ENCODE measurements at regions not wholly inside any gene's neighbourhood (a gene's known extent, or its start where the extent isn't known, plus 50 kb on each side); places are given as distances from the start of the nearest gene placed in this dataset.

GRCh38 chr1:30378003-30378596, 345.3 kb downstream of the MATN1 start:
- Histone ChIP-seq H3K27me3 (ENCODE audit: low read depth, low read length) (peaks cover 12% of the 10 kb centered on the region), H3K4me1 (ENCODE audit: control insufficient read depth in 1 of 2, insufficient read depth in 2 of 2, low read length in 2 of 2) (peaks cover 0 to 12% of the 10 kb centered on the region in 2 donors), H3K27ac (ENCODE audit: low read length) (no peak overlapping the region), H3K9me3 (ENCODE audit: control insufficient read depth in 1 of 2, low read length in 2 of 2) (no peaks in the 10 kb centered on the region), H3K36me3 (ENCODE audit: control insufficient read depth in 1 of 2, insufficient read depth in 2 of 2, low read length in 2 of 2) (no peaks in the 10 kb centered on the region), H3K4me3 (ENCODE audit: low read depth in 1 of 2, low read length in 2 of 2) (no peak overlapping the region)

- no peak overlapping the region for H3K4me3 ChIP-seq (ENCODE audit: low read depth in 1 of 2, low read length in 2 of 2)
- H3K36me3 ChIP-seq (ENCODE audit: control insufficient read depth in 1 of 2, insufficient read depth in 2 of 2, low read length in 2 of 2): no peaks in the 10 kb centered on the region
- H3K27me3 ChIP-seq (ENCODE audit: low read depth, low read length): peaks cover 12% of the 10 kb centered on the region
- H3K27ac ChIP-seq (ENCODE audit: low read length): no peak overlapping the region
- H3K4me1 ChIP-seq (ENCODE audit: control insufficient read depth in 1 of 2, insufficient read depth in 2 of 2, low read length in 2 of 2): peaks cover 0 to 12% of the 10 kb centered on the region in 2 donors
- no peaks in the 10 kb centered on the region for H3K9me3 ChIP-seq (ENCODE audit: control insufficient read depth in 1 of 2, low read length in 2 of 2)
These were observed 346.0 kb downstream of the MATN1 start for GRCh38 chr1:30377230-30378002.

GRCh38 chr1:30376054-30376697, 347.2 kb downstream of the MATN1 start:
- no peak overlapping the region for H3K27ac ChIP-seq (ENCODE audit: low read length)
- peaks cover 0 to 12% of the 10 kb centered on the region in 2 donors for H3K4me1 ChIP-seq (ENCODE audit: control insufficient read depth in 1 of 2, insufficient read depth in 2 of 2, low read length in 2 of 2)
- no peaks in the 10 kb centered on the region for H3K9me3 ChIP-seq (ENCODE audit: control insufficient read depth in 1 of 2, low read length in 2 of 2)
- no peak overlapping the region for H3K4me3 ChIP-seq (ENCODE audit: low read depth in 1 of 2, low read length in 2 of 2)
- H3K36me3 ChIP-seq (ENCODE audit: control insufficient read depth in 1 of 2, insufficient read depth in 2 of 2, low read length in 2 of 2): no peaks in the 10 kb centered on the region
- peaks cover 12% of the 10 kb centered on the region for H3K27me3 ChIP-seq (ENCODE audit: low read depth, low read length)

- Histone ChIP-seq H3K9me3 (ENCODE audit: control insufficient read depth in 1 of 2, low read length in 2 of 2) (no peaks in the 10 kb centered on the region), H3K4me1 (ENCODE audit: control insufficient read depth in 1 of 2, insufficient read depth in 2 of 2, low read length in 2 of 2) (peaks cover 0 to 10% of the 10 kb centered on the region in 2 donors), H3K27ac (ENCODE audit: low read length) (no peak overlapping the region), H3K36me3 (ENCODE audit: control insufficient read depth in 1 of 2, insufficient read depth in 2 of 2, low read length in 2 of 2) (no peaks in the 10 kb centered on the region), H3K4me3 (ENCODE audit: low read depth in 1 of 2, low read length in 2 of 2) (no peak overlapping the region), H3K27me3 (ENCODE audit: low read depth, low read length) (peaks cover 12% of the 10 kb centered on the region)
These were observed 348.2 kb downstream of the MATN1 start for GRCh38 chr1:30375156-30375555.

- Histone ChIP-seq H3K9me3 (ENCODE audit: control insufficient read depth in 1 of 2, low read length in 2 of 2) (no peaks in the 10 kb centered on the region), H3K36me3 (ENCODE audit: control insufficient read depth in 1 of 2, insufficient read depth in 2 of 2, low read length in 2 of 2) (no peaks in the 10 kb centered on the region), H3K27ac (ENCODE audit: low read length) (no peak overlapping the region), H3K4me1 (ENCODE audit: control insufficient read depth in 1 of 2, insufficient read depth in 2 of 2, low read length in 2 of 2) (peaks cover 0 to 7% of the 10 kb centered on the region in 2 donors), H3K4me3 (ENCODE audit: low read depth in 1 of 2, low read length in 2 of 2) (no peak overlapping the region), H3K27me3 (ENCODE audit: low read depth, low read length) (peaks cover 12% of the 10 kb centered on the region)
These were observed 348.9 kb downstream of the MATN1 start for GRCh38 chr1:30374400-30375070.

GRCh38 chr1:30373471-30374399, 349.6 kb downstream of the MATN1 start:
- Histone ChIP-seq H3K9me3 (ENCODE audit: control insufficient read depth in 1 of 2, low read length in 2 of 2) (no peaks in the 10 kb centered on the region), H3K4me1 (ENCODE audit: control insufficient read depth in 1 of 2, insufficient read depth in 2 of 2, low read length in 2 of 2) (no peaks in the 10 kb centered on the region), H3K27me3 (ENCODE audit: low read depth, low read length) (peaks cover 9% of the 10 kb centered on the region), H3K27ac (ENCODE audit: low read length) (no peak overlapping the region), H3K4me3 (ENCODE audit: low read depth in 1 of 2, low read length in 2 of 2) (no peak overlapping the region), H3K36me3 (ENCODE audit: control insufficient read depth in 1 of 2, insufficient read depth in 2 of 2, low read length in 2 of 2) (no peaks in the 10 kb centered on the region)

- H3K27ac ChIP-seq (ENCODE audit: low read length): no peak overlapping the region
- H3K4me3 ChIP-seq (ENCODE audit: low read depth in 1 of 2, low read length in 2 of 2): no peak overlapping the region
These were observed 350.5 kb downstream of the MATN1 start for GRCh38 chr1:30372792-30373433.

GRCh38 chr1:30371888-30372791, 351.2 kb downstream of the MATN1 start:
- H3K4me3 ChIP-seq (ENCODE audit: low read depth in 1 of 2, low read length in 2 of 2): no peak overlapping the region
- no peaks in the 10 kb centered on the region for H3K36me3 ChIP-seq (ENCODE audit: control insufficient read depth in 1 of 2, insufficient read depth in 2 of 2, low read length in 2 of 2)
- H3K4me1 ChIP-seq (ENCODE audit: control insufficient read depth in 1 of 2, insufficient read depth in 2 of 2, low read length in 2 of 2): no peaks in the 10 kb centered on the region
- no peaks in the 10 kb centered on the region for H3K27me3 ChIP-seq (ENCODE audit: low read depth, low read length)
- no peaks in the 10 kb centered on the region for H3K9me3 ChIP-seq (ENCODE audit: control insufficient read depth in 1 of 2, low read length in 2 of 2)
- H3K27ac ChIP-seq (ENCODE audit: low read length): no peak overlapping the region

More at GRCh38 chr1:30372792-30373433, 350.5 kb downstream of the MATN1 start:
- no peaks in the 10 kb centered on the region for H3K36me3 ChIP-seq (ENCODE audit: control insufficient read depth in 1 of 2, insufficient read depth in 2 of 2, low read length in 2 of 2)
- peaks cover 4% of the 10 kb centered on the region for H3K27me3 ChIP-seq (ENCODE audit: low read depth, low read length)
- H3K9me3 ChIP-seq (ENCODE audit: control insufficient read depth in 1 of 2, low read length in 2 of 2): no peaks in the 10 kb centered on the region
- no peaks in the 10 kb centered on the region for H3K4me1 ChIP-seq (ENCODE audit: control insufficient read depth in 1 of 2, insufficient read depth in 2 of 2, low read length in 2 of 2)

- Histone ChIP-seq H3K36me3 (ENCODE audit: control insufficient read depth in 1 of 2, insufficient read depth in 2 of 2, low read length in 2 of 2) (no peaks in the 10 kb centered on the region), H3K9me3 (ENCODE audit: control insufficient read depth in 1 of 2, low read length in 2 of 2) (no peaks in the 10 kb centered on the region), H3K27me3 (ENCODE audit: low read depth, low read length) (no peaks in the 10 kb centered on the region)
These were observed 352.1 kb downstream of the MATN1 start for GRCh38 chr1:30371179-30371788.

More at GRCh38 chr1:30371179-30371788, 352.1 kb downstream of the MATN1 start:
- no peak overlapping the region for H3K4me3 ChIP-seq (ENCODE audit: low read depth in 1 of 2, low read length in 2 of 2)
- H3K4me1 ChIP-seq (ENCODE audit: control insufficient read depth in 1 of 2, insufficient read depth in 2 of 2, low read length in 2 of 2): no peaks in the 10 kb centered on the region
- H3K27ac ChIP-seq (ENCODE audit: low read length): no peak overlapping the region
